Cardiac fibroblast (primary cell): ENCODE measurements at regions not wholly inside any gene's neighbourhood (a gene's known extent, or its start where the extent isn't known, plus 50 kb on each side); places are given as distances from the start of the nearest gene placed in this dataset.

Source experiments
- DNase-seq, 2 donors: peaks; one replicate each; pipeline versions ENCODE4 v3.0.0 to v3.0.0-alpha.2; 2010; ENCODE audit warnings: low read depth in 2 of 2
- H3K4me3 ChIP-seq, 2 donors: replicated peaks in 1 of 2; 1 replicate in 1 of 2; 2 replicates in 1 of 2; pipeline ENCODE4 v1.5.1; 2011; ENCODE audit warnings: low read depth in 2 of 2, low read length in 2 of 2, mild to moderate bottlenecking in 2 of 2, moderate library complexity in 1 of 2
- CTCF ChIP-seq: IDR thresholded peaks from one replicate; pipeline ENCODE4 v1.5.1; 2011; ENCODE audit warnings: low read depth, mild to moderate bottlenecking, low read length, inconsistent platforms

- TF ChIP-seq CTCF, result no peak
- H3K4me3 ChIP-seq, result no peak overlapping the region
- DNase-seq, result peak; percentile 46 to 50
Measured at GRCh38 chr18:56245866-56246580, 392.4 kb downstream of the TXNL1 start.

- no peak for TF ChIP-seq CTCF
- H3K4me3 ChIP-seq, result no peak overlapping the region
- peak in 1 of 2 donors; percentile 37 for DNase-seq
Measured at GRCh38 chr18:56240405-56240804, 398.0 kb downstream of the TXNL1 start.

- peak; percentile 43 for TF ChIP-seq CTCF
- DNase-seq, result peak in 1 of 2 donors; percentile 34
- H3K4me3 ChIP-seq, result no peak overlapping the region
Measured at GRCh38 chr18:56238576-56238975, 399.8 kb downstream of the TXNL1 start.

- TF ChIP-seq CTCF, result no peak
- no peak for DNase-seq
- no peak overlapping the region for H3K4me3 ChIP-seq
Measured at GRCh38 chr18:56235481-56236013, 402.8 kb downstream of the TXNL1 start.

- no peak for DNase-seq
- H3K4me3 ChIP-seq, result no peak overlapping the region
- TF ChIP-seq CTCF, result no peak
Measured at GRCh38 chr18:56235071-56235470, 403.3 kb downstream of the TXNL1 start.

GRCh38 chr18:56233595-56233994, 404.8 kb downstream of the TXNL1 start:
- no peak for TF ChIP-seq CTCF
- peak; percentile 88 to 91 for DNase-seq
- no peak overlapping the region for H3K4me3 ChIP-seq
